ENCODE measurements at regions not wholly inside any gene's neighbourhood (a gene's known extent, or its start where the extent isn't known, plus 50 kb on each side); places are given as distances from the start of the nearest gene placed in this dataset.
A peak's percentile ranks its signal among the peaks of the same experiment; 100 is the strongest.

DNA sequence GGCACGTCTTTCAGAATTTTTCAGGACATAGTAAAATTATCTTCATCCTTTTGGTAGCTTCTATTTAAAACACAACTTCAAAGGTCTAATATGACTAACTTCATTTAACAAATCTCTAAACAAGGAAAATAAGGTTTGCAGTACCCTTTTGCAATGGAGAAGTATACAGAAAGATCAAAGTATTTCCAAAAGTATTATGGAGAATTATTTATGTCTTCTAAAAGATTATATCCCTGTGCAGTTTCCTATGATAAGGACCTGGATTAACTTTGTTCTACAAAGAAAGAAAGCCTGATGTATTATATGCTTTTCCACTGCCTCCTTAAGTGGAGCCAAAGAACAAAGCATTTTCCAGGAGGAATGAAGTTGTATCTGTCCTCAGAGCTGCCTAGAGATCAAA is 353.0 kb upstream of the RUNX1 start:
- Histone ChIP-seq H3K4me3 (ENCODE audit: low read length, poor library complexity, severe bottlenecking) (no peak overlapping the region), H3K36me3 (ENCODE audit: insufficient read depth, low read length) (no peaks in the 10 kb centered on the region), H3K4me1 (ENCODE audit: insufficient read depth, low read length, poor library complexity, severe bottlenecking) (peaks cover 3% of the 10 kb centered on the region), H3K9me3 (ENCODE audit: insufficient read depth, low read depth, low read length) (no peaks in the 10 kb centered on the region), H3K79me2 (ENCODE audit: insufficient read depth, low read length) (no peaks in the 10 kb centered on the region), H3K9ac (ENCODE audit: low read depth, low read length, poor library complexity, severe bottlenecking) (no peak overlapping the region), H2AFZ (ENCODE audit: low read length) (no peak overlapping the region), H3K4me2 (ENCODE audit: low read depth, low read length, poor library complexity, severe bottlenecking) (no peak overlapping the region), H3K9me2 (replicated peaks; ENCODE audit: low read depth, low read length) (no peaks in the 10 kb centered on the region), H3F3A (ENCODE audit: low read depth) (no peaks in the 10 kb centered on the region), H4K20me1 (ENCODE audit: insufficient read depth, low read length, poor library complexity, severe bottlenecking) (no peaks in the 10 kb centered on the region), H3K27me3 (ENCODE audit: insufficient read depth, low read length, poor library complexity, severe bottlenecking) (no peaks in the 10 kb centered on the region)
- TF ChIP-seq, protein P1, sequence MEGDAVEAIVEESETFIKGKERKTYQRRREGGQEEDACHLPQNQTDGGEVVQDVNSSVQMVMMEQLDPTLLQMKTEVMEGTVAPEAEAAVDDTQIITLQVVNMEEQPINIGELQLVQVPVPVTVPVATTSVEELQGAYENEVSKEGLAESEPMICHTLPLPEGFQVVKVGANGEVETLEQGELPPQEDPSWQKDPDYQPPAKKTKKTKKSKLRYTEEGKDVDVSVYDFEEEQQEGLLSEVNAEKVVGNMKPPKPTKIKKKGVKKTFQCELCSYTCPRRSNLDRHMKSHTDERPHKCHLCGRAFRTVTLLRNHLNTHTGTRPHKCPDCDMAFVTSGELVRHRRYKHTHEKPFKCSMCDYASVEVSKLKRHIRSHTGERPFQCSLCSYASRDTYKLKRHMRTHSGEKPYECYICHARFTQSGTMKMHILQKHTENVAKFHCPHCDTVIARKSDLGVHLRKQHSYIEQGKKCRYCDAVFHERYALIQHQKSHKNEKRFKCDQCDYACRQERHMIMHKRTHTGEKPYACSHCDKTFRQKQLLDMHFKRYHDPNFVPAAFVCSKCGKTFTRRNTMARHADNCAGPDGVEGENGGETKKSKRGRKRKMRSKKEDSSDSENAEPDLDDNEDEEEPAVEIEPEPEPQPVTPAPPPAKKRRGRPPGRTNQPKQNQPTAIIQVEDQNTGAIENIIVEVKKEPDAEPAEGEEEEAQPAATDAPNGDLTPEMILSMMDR (conservative IDR thresholded peaks at IDR 0.05; ENCODE audit: low read length) = no peak
- TF ChIP-seq EZH2phosphoT487 (IDR thresholded peaks at IDR 0.05; ENCODE audit: borderline replicate concordance) = no peak

DNA sequence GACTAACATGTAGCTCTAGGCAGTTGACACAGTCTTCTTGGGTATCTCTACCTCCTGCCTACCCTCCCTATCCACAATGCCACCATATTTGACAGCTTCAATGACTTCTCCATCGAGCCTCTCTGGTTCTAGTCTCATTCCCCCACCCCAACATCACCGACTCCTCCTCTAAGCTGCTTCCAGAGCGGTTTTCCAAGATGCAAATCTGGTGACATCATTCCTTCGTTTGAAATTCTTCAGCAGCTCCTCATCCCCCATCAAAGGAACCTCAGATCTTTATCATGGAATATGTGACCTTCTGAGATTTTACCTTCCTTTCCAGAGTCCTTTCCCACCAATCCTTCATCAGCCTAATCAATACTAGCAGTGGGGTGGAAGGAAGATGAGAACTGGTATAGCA is 352.4 kb upstream of the RUNX1 start:
- Histone ChIP-seq H3K4me3 (ENCODE audit: low read length, poor library complexity, severe bottlenecking) (no peak overlapping the region), H3K4me2 (ENCODE audit: low read depth, low read length, poor library complexity, severe bottlenecking) (no peak overlapping the region), H3K36me3 (ENCODE audit: insufficient read depth, low read length) (no peaks in the 10 kb centered on the region), H3K9me2 (replicated peaks; ENCODE audit: low read depth, low read length) (no peaks in the 10 kb centered on the region), H3K4me1 (ENCODE audit: insufficient read depth, low read length, poor library complexity, severe bottlenecking) (peaks cover 3% of the 10 kb centered on the region), H3K27me3 (ENCODE audit: insufficient read depth, low read length, poor library complexity, severe bottlenecking) (no peaks in the 10 kb centered on the region), H3K9ac (ENCODE audit: low read depth, low read length, poor library complexity, severe bottlenecking) (no peak overlapping the region), H2AFZ (ENCODE audit: low read length) (no peak overlapping the region), H3K9me3 (ENCODE audit: insufficient read depth, low read depth, low read length) (no peaks in the 10 kb centered on the region), H3K79me2 (ENCODE audit: insufficient read depth, low read length) (no peaks in the 10 kb centered on the region), H3F3A (ENCODE audit: low read depth) (no peaks in the 10 kb centered on the region), H4K20me1 (ENCODE audit: insufficient read depth, low read length, poor library complexity, severe bottlenecking) (no peaks in the 10 kb centered on the region)
- no peak for TF ChIP-seq EZH2phosphoT487 (IDR thresholded peaks at IDR 0.05; ENCODE audit: borderline replicate concordance)
- TF ChIP-seq, protein P1 (conservative IDR thresholded peaks at IDR 0.05; ENCODE audit: low read length) = no peak

GRCh38 chr21:35400233-35400939 is 351.3 kb upstream of the RUNX1 start:
- H3K9me2 ChIP-seq (replicated peaks; ENCODE audit: low read depth, low read length) = no peaks in the 10 kb centered on the region
- no peak overlapping the region for H3K9ac ChIP-seq (ENCODE audit: low read depth, low read length, poor library complexity, severe bottlenecking)
- peaks cover 3% of the 10 kb centered on the region for H3K4me1 ChIP-seq (ENCODE audit: insufficient read depth, low read length, poor library complexity, severe bottlenecking)
- no peaks in the 10 kb centered on the region for H3K36me3 ChIP-seq (ENCODE audit: insufficient read depth, low read length)
- peak overlapping the region; percentile 24 for H3K4me2 ChIP-seq (ENCODE audit: low read depth, low read length, poor library complexity, severe bottlenecking)
- H3K27me3 ChIP-seq (ENCODE audit: insufficient read depth, low read length, poor library complexity, severe bottlenecking) = no peaks in the 10 kb centered on the region
- no peak overlapping the region for H2AFZ ChIP-seq (ENCODE audit: low read length)
- no peaks in the 10 kb centered on the region for H4K20me1 ChIP-seq (ENCODE audit: insufficient read depth, low read length, poor library complexity, severe bottlenecking)
- TF ChIP-seq EZH2phosphoT487 (IDR thresholded peaks at IDR 0.05; ENCODE audit: borderline replicate concordance) = no peak
- TF ChIP-seq, protein P1 (conservative IDR thresholded peaks at IDR 0.05; ENCODE audit: low read length) = peak; percentile 91
- H3K79me2 ChIP-seq (ENCODE audit: insufficient read depth, low read length) = no peaks in the 10 kb centered on the region
- no peaks in the 10 kb centered on the region for H3F3A ChIP-seq (ENCODE audit: low read depth)
- H3K4me3 ChIP-seq (ENCODE audit: low read length, poor library complexity, severe bottlenecking) = peak overlapping the region; percentile 9
- no peaks in the 10 kb centered on the region for H3K9me3 ChIP-seq (ENCODE audit: insufficient read depth, low read depth, low read length)
